ENCODE measurements at regions not wholly inside any gene's neighbourhood (a gene's known extent, or its start where the extent isn't known, plus 50 kb on each side); places are given as distances from the start of the nearest gene placed in this dataset.

DNA sequence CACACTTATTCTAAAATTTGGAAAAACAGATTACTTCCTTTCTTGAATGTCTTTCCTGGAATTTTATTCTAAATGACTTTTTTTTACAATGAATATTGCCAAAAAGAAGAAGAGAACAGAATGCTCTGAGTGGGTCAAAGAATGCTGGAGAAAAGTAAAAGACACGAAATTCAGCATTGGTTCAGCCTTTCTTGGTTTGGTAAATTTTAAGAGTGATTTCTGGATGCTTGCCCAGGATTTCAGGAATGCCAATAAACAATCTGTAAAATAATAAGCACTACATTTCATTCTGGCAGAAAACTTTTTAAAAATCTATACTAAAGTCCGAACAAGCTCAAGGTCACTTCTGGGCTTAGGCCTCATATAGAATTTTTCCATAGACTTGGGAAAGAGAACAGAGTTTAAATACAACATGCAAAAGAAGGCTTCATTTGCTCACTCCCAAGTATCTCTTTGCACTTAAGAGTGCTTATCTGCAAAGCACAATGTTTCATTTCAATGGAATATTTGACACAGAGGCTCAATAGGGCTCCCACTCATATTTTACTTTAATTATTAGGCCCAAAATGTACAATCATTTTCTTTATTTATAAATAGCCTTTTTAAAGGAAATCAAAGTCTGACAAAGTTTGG is 359.5 kb upstream of the ANKRD30A start:
- Histone ChIP-seq H3K36me3 (replicated peaks in 1 of 2; ENCODE audit: control extremely low read depth in 1 of 2, control insufficient read depth in 1 of 2, extremely low read depth in 1 of 2, insufficient read depth in 2 of 2, low read length in 1 of 2) (no peaks in the 10 kb centered on the region), H3K79me2 (ENCODE audit: control insufficient read depth, insufficient read depth, low read length) (no peaks in the 10 kb centered on the region), H3K4me3 (ENCODE audit: control extremely low read depth in 1 of 5, extremely low read depth in 1 of 5, insufficient read depth in 1 of 5, low read depth in 2 of 5, low read length in 4 of 5) (no peak overlapping the region), H3K27ac (ENCODE audit: low read length in 2 of 2) (no peak overlapping the region), H3K9ac (ENCODE audit: low read length) (no peak overlapping the region), H3K9me3 (ENCODE audit: control extremely low read depth in 1 of 3, control insufficient read depth in 2 of 3, insufficient read depth in 1 of 3, low read length in 2 of 3) (no peaks in the 10 kb centered on the region), H3K27me3 (replicated peaks in 1 of 4; ENCODE audit: control extremely low read depth in 1 of 4, control insufficient read depth in 3 of 4, insufficient read depth in 4 of 4, low read length in 3 of 4) (no peaks in the 10 kb centered on the region), H2AFZ (ENCODE audit: insufficient read depth, low read depth, low read length, poor library complexity, severe bottlenecking) (no peak overlapping the region), H3K4me2 (replicated peaks; ENCODE audit: low read depth, low read length, poor library complexity, severe bottlenecking) (no peak overlapping the region), H3K4me1 (ENCODE audit: control insufficient read depth in 2 of 2, insufficient read depth in 2 of 2, low read length in 2 of 2) (no peaks in the 10 kb centered on the region), H4K20me1 (ENCODE audit: control insufficient read depth, insufficient read depth, low read length, poor library complexity, severe bottlenecking) (no peaks in the 10 kb centered on the region)
- no peak for ATAC-seq (ENCODE audit: low read depth)
- ChIA-PET CTCF (no interaction called here), POLR2A (no interaction called here)
- TF ChIP-seq EZH2 (IDR thresholded peaks at IDR 0.05; ENCODE audit: borderline replicate concordance, insufficient read depth, low read depth, low read length, poor library complexity, severe bottlenecking) = no peak
- TF ChIP-seq, protein P1, sequence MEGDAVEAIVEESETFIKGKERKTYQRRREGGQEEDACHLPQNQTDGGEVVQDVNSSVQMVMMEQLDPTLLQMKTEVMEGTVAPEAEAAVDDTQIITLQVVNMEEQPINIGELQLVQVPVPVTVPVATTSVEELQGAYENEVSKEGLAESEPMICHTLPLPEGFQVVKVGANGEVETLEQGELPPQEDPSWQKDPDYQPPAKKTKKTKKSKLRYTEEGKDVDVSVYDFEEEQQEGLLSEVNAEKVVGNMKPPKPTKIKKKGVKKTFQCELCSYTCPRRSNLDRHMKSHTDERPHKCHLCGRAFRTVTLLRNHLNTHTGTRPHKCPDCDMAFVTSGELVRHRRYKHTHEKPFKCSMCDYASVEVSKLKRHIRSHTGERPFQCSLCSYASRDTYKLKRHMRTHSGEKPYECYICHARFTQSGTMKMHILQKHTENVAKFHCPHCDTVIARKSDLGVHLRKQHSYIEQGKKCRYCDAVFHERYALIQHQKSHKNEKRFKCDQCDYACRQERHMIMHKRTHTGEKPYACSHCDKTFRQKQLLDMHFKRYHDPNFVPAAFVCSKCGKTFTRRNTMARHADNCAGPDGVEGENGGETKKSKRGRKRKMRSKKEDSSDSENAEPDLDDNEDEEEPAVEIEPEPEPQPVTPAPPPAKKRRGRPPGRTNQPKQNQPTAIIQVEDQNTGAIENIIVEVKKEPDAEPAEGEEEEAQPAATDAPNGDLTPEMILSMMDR (IDR thresholded peaks at IDR 0.05) = no peak
- Mint-ChIP-seq H3K4me3 (no peak overlapping the region), H3K27ac (no peak overlapping the region), H3K27me3 (no peaks in the 10 kb centered on the region), H3K4me1 (no peaks in the 10 kb centered on the region), H3K9me3 (ENCODE audit: insufficient read depth) (no peaks in the 10 kb centered on the region)
- DNase-seq = no peak
- intact Hi-C loops (cut with micrococcal nuclease) = no loop called here
- WGBS (ENCODE audit: insufficient coverage) = no CpG with 5 or more reads among the region's 2 CpGs

DNA sequence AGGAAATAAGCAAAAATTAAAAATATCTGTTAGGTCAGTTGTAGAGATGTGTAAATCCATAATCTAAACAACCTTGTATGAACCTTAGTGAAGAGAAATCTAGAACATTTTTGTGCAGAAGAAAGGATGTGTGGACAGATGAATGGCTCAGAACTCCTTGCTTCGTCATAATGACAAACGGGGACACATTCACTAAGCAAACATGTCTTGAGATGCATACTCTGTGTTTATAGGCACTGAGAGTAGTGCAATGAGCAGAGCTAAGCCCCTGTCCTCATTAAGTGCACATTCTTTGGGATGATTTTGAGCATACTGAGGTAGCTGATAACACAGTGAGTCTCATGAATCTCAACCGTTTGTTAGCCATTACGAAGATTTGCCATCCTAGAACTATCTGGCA is 360.6 kb upstream of the ANKRD30A start:
- Histone ChIP-seq H3K4me3 (ENCODE audit: control extremely low read depth in 1 of 5, extremely low read depth in 1 of 5, insufficient read depth in 1 of 5, low read depth in 2 of 5, low read length in 4 of 5) (no peak overlapping the region), H3K36me3 (replicated peaks in 1 of 2; ENCODE audit: control extremely low read depth in 1 of 2, control insufficient read depth in 1 of 2, extremely low read depth in 1 of 2, insufficient read depth in 2 of 2, low read length in 1 of 2) (no peaks in the 10 kb centered on the region), H3K4me1 (ENCODE audit: control insufficient read depth in 2 of 2, insufficient read depth in 2 of 2, low read length in 2 of 2) (no peaks in the 10 kb centered on the region), H3K27me3 (replicated peaks in 1 of 4; ENCODE audit: control extremely low read depth in 1 of 4, control insufficient read depth in 3 of 4, insufficient read depth in 4 of 4, low read length in 3 of 4) (no peaks in the 10 kb centered on the region), H3K9me3 (ENCODE audit: control extremely low read depth in 1 of 3, control insufficient read depth in 2 of 3, insufficient read depth in 1 of 3, low read length in 2 of 3) (no peaks in the 10 kb centered on the region), H3K4me2 (replicated peaks; ENCODE audit: low read depth, low read length, poor library complexity, severe bottlenecking) (no peak overlapping the region), H4K20me1 (ENCODE audit: control insufficient read depth, insufficient read depth, low read length, poor library complexity, severe bottlenecking) (no peaks in the 10 kb centered on the region), H3K27ac (ENCODE audit: low read length in 2 of 2) (no peak overlapping the region), H2AFZ (ENCODE audit: insufficient read depth, low read depth, low read length, poor library complexity, severe bottlenecking) (no peak overlapping the region), H3K9ac (ENCODE audit: low read length) (no peak overlapping the region), H3K79me2 (ENCODE audit: control insufficient read depth, insufficient read depth, low read length) (no peaks in the 10 kb centered on the region)
- DNase-seq (no peak), ATAC-seq (ENCODE audit: low read depth) (no peak)
- H3K4me1 Mint-ChIP-seq = no peaks in the 10 kb centered on the region
- 100% methylated on average over 2 of the region's 4 CpGs for WGBS (ENCODE audit: insufficient coverage)
- H3K9me3 Mint-ChIP-seq (ENCODE audit: insufficient read depth) = no peaks in the 10 kb centered on the region
- H3K4me3 Mint-ChIP-seq = no peak overlapping the region
- TF ChIP-seq EZH2 (IDR thresholded peaks at IDR 0.05; ENCODE audit: borderline replicate concordance, insufficient read depth, low read depth, low read length, poor library complexity, severe bottlenecking) = no peak
- TF ChIP-seq, protein P1 (IDR thresholded peaks at IDR 0.05) = no peak
- ChIA-PET CTCF (no interaction called here), POLR2A (no interaction called here)
- no peaks in the 10 kb centered on the region for H3K27me3 Mint-ChIP-seq
- intact Hi-C loops (cut with micrococcal nuclease) = no loop called here
- H3K27ac Mint-ChIP-seq = no peak overlapping the region

Measured in B cell (primary cell).